Fibroblast of pulmonary artery (primary cell): ENCODE measurements at regions not wholly inside any gene's neighbourhood (a gene's known extent, or its start where the extent isn't known, plus 50 kb on each side); places are given as distances from the start of the nearest gene placed in this dataset.

Experiments
- DNase-seq: peaks from one replicate; pipeline ENCODE4 v3.0.0-alpha.2; 2010; ENCODE audit warnings: low read depth
- H3K4me3 ChIP-seq: replicated peaks from 2 replicates; pipeline ENCODE4 v1.5.1; 2011; ENCODE audit warnings: low read depth, mild to moderate bottlenecking, control low read depth, low read length, moderate library complexity
- TF ChIP-seq, protein P1 (sequence below): IDR thresholded peaks from 2 replicates; pipeline ENCODE4 v1.5.1; 2011; ENCODE audit warnings: mild to moderate bottlenecking, control low read depth, low read length, inconsistent platforms; ENCODE audit errors: missing control alignments

DNA sequence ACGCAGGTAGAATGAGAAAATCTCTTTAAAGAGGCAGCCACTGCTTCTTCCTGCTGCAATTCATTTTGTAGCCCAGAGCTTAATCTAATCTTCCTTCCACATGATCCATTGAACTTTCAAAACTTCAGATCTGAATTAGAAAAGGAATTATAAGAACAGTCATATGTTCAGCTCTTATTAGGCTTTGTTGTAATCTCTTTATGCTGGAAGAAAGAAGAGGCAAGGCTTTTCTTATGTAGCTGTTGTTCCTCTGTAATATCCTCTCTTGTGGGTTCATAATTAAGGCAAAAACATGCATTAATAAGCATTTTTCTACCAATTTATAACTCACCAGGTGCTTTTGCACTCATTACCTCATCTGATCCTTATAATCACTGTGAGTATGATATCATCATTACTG lies 634.9 kb upstream of the CFAP20DC start:
- no peak overlapping the region for H3K4me3 ChIP-seq
- TF ChIP-seq, protein P1, sequence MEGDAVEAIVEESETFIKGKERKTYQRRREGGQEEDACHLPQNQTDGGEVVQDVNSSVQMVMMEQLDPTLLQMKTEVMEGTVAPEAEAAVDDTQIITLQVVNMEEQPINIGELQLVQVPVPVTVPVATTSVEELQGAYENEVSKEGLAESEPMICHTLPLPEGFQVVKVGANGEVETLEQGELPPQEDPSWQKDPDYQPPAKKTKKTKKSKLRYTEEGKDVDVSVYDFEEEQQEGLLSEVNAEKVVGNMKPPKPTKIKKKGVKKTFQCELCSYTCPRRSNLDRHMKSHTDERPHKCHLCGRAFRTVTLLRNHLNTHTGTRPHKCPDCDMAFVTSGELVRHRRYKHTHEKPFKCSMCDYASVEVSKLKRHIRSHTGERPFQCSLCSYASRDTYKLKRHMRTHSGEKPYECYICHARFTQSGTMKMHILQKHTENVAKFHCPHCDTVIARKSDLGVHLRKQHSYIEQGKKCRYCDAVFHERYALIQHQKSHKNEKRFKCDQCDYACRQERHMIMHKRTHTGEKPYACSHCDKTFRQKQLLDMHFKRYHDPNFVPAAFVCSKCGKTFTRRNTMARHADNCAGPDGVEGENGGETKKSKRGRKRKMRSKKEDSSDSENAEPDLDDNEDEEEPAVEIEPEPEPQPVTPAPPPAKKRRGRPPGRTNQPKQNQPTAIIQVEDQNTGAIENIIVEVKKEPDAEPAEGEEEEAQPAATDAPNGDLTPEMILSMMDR = no peak
- DNase-seq = no peak

DNA sequence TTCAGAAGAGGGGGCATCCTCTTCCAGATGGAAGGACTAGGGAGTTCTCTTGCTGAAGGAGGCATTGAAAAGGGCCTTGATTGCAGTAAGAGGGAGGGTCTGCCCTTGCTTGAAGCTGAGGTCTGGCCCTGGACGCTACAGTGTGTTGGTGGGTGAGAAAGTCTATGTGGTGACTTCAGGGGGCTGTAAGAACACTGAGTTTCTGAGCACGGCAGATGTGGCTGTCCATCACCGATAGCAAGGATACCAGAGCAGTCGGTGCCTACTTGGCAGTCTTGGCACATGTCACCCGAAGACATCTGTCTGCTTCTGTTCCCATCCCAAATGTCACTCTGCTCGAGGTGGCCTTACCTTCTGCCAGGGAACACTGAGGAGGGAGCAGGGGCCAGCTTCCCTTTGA lies 631.1 kb upstream of the CFAP20DC start:
- TF ChIP-seq, protein P1 = no peak
- no peak for DNase-seq
- no peak overlapping the region for H3K4me3 ChIP-seq

- H3K4me3 ChIP-seq = no peak overlapping the region
- DNase-seq = no peak
- TF ChIP-seq, protein P1 = no peak
Measured at GRCh38 chr3:59677747-59678702, 628.2 kb upstream of the CFAP20DC start.

DNA sequence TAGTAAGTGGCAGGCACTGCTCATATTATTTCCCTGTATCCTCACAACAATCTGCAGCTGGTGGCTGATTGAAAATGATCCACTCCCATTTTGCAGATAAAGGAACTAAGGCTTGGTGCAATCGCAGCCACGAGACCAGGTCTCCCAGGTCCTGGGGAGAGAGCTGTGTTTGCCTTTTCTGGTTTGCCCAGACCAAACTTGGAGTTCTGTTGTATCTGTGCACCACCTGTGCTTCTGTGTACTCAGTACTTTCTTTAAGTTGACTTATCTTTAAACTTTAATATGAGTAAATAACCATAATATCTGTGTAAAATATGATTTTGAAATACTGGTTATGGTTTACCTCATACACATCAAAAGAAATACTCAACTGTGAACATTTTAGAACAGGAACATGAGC lies 625.7 kb upstream of the CFAP20DC start:
- no peak overlapping the region for H3K4me3 ChIP-seq
- TF ChIP-seq, protein P1 = no peak
- no peak for DNase-seq

GRCh38 chr3:59663076-59663850 lies 613.4 kb upstream of the CFAP20DC start:
- DNase-seq = no peak
- H3K4me3 ChIP-seq = no peak overlapping the region
- TF ChIP-seq, protein P1 = no peak

DNA sequence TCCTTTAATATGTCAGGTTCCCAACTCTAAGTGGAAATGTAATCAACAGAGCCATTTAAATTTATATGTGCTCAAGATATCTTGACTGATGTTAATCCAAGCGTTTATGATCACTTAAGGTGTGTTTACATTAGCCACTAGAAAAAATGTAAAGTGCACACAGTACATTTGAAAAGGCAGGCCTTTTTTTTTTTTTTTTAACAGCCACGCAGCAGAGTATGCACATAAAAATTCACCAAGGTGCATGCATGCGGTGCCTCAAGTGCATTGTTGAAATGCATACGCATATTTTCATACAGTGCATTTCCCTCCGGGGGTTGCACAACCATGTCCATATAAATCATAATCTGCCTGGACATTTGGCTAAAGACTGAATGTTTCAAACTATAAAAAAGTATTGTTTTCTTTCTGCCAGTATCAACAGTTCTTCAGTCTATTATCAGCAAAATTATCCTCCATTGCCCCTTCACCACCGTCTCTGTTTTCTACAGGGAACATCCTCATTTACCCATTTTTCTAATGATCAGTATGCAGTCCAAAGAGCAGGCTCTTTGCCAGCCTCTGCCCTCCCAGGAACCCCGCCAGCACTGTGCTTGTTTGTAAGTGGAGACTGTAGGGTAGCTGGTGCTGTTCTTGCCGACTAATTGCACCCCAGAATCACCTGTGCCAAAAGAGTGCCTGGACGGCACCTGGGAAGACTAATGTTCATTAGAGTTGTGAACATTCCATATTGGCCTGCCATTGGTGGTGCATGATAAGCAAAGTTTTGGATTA lies 611.2 kb upstream of the CFAP20DC start:
- no peak for DNase-seq
- no peak overlapping the region for H3K4me3 ChIP-seq
- TF ChIP-seq, protein P1 = no peak
